DMS79 treated with DMSO at 0.1 percent for 48 hours (cell line): ENCODE measurements at regions not wholly inside any gene's neighbourhood (a gene's known extent, or its start where the extent isn't known, plus 50 kb on each side); places are given as distances from the start of the nearest gene placed in this dataset.

Experiments used
- DNase-seq: peaks from one replicate; lab custom pipeline; 2025; lab: John Stamatoyannopoulos, UW

DNA sequence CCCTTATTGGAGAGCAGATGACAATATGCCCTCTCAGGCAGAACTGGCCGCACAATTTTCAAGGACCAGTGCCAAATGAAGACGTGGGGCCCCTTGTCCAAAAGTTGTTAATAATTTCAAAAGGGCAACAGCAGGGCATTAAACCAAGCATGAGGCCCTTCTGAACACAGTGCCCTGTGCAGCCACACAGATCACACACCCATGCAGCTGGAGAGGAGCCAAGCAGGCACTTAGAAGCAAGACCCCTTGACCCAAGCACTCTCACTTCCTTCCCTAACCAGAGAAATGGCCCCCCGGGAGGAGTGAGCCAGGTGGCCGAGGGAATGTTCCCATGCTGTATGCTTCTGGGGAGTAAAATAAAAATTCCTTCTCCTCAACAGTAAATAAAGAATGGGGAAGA is 114.0 kb upstream of the TMPO start:
- peak; percentile 83 for DNase-seq

DNA sequence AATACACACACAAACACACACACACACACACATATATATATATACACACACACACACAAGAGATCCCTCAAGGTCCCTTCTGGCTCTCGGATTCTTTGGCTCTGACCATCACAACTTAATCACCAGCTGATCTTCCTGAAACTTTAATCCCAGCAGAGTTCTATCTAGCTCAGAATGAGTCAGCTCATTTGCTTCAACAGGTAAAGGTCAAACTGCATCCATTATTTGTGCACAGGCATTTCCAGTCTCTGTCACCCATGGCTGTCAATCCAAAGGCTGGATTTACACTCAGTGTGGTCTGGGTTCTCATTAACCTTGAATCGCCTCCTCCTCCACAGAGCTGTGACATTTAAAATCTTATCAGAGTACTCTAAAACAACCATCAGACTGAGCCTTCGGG is 113.3 kb upstream of the TMPO start:
- DNase-seq = no peak

DNA sequence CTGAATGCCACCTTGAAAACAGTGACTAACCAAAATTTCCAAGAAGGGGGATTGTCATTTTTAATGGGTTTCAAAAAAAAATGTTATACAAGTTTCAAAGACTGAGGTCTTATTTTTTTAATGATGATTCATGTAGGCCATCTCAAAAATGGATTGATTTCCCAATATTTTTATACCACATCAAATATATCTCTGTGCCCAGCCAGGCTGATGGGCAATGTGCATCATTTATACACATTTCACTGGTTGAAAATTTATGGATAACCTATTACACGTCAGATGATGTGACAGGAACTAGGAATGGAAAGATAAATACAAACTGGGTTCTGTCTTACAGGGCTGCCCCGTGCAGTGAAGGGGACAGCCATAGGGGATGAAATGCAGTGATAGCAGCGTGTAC is 112.7 kb upstream of the TMPO start:
- no peak for DNase-seq

DNA sequence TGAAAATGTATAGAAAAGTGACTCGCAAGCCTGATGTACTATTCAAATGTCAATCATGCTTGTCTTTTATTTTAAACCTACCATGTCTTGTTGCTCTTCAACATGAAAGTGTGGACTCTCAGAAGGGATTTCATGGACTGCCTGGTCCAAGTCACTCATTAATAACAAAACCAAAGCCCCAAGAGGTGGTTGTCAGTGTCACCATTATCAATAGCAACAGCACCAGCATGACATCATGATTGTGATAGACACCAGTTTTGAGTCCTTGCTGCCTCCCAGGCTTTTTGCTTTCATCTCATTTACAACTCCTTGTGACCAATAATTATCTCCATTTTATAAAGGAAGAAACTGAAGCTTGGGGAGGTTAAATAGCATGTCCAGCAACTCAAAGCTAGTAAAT is 112.0 kb upstream of the TMPO start:
- no peak for DNase-seq

DNA sequence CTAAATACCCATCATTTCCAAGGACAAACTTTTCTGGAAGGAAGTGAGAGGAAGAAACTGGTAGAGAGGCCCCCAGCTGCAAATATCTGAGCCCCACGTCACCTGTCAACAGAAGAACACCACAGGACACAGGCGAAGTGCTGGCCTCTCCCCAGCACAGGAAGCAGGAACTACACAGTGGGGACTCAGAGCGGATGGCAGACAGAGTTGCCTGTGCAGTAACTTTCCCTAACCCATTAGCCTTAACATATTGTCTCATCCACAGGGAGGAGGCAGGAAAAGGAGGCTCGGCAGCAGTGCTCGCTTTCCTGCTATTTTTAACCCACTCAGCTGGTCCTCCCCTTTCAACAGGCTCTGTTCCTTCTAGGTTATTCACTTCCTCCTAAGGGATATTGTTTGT is 111.5 kb upstream of the TMPO start:
- no peak for DNase-seq

DNA sequence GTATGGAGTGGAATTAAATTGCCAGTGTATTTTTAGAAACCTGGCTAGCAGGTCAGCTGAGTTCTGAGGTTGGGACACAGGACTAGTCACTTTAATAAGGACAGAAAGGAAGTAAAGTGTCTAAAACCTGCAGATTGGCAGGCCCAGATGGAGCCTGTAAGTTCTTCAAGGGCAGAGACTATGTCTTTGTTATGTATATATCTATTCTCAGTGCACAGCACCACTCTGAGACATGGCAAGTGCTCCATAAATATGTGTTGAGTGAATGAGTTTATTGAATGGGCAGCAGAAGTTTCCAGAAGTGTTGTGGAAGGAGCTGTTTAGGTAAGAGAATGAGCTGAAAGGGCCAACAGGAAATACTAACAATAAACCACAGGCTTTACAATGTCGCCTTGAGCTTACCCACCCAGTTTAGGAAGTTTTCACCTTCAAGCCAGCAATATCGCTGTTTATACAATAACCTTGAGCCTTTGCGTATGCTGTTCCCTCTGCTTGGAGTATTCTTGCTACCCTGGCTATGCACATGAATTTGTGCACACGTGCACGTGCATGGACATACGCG is 109.5 kb upstream of the TMPO start:
- no peak for DNase-seq

DNA sequence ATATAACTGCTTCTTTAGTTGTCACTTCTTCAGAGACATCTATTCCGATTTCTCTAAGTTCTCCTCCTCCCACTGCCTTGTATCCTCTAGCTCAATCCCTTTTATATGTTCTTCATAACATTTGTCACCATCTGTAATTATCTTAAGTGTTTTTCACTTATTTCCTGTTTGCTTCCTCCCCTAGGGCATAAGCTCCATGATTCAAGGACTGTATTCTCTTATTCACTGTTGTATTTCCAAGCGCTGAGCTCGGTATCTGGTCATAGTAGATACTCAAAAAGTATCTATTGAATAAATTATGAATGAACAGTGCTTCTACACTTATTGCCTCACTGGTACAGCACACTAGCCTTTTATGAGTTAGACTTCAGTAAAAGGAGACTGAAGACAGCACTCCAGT is 109.0 kb upstream of the TMPO start:
- no peak for DNase-seq

DNA sequence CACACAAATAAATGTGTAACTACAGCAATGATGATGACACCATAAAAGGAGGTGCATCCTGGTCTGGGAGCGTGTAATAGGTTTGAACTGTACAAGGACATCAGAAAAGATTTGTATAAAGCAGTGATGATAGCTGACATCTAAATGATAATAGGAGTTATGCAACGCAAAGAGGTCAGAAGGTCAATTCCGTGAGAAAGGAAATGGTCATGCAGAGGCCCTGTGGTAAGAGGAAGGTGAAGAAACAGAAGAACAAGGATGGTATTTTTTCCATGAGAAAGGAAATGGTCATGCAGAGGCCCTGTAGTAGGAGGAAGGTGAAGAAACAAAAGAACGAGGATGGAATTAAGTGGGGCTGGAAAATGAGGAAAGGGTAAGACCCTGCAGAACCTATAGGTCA is 106.7 kb upstream of the TMPO start:
- no peak for DNase-seq

DNA sequence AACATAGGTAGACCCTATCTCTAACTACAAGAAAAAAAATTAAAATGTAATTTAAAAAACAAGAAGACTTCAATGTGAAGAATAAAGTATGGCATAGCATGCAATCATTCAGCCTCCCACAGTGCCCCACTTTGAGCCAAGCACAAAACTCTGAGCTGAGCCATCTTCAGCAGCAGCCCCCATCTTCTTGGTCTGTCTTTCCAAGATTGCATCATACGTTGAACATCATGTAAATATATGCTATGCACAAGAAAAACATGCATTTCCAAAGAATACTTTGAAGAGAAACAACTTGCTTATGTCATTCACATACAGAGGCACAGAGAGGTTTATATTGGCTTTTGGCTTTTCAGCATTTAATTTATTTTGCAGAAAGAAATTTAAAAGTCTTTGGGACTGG is 105.8 kb upstream of the TMPO start:
- DNase-seq = no peak

DNA sequence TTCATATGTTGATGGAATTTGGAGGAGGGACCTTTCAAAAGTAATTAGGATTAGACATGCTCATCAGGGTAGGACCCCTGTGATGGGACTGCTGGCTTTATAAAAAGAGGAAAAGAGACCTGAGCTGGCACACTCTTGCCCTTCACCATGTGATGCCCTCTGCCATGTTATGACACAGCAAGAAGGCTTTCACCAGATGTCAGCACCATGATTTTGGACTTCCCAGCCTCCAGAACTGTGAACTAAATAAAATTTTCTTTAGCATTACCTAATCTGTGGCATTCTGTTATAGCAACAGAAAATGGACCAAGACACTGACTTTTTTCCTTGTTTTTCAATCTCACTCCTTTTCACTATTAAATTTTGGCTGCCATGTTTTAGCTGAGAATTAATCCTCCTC is 105.0 kb upstream of the TMPO start:
- no peak for DNase-seq

DNA sequence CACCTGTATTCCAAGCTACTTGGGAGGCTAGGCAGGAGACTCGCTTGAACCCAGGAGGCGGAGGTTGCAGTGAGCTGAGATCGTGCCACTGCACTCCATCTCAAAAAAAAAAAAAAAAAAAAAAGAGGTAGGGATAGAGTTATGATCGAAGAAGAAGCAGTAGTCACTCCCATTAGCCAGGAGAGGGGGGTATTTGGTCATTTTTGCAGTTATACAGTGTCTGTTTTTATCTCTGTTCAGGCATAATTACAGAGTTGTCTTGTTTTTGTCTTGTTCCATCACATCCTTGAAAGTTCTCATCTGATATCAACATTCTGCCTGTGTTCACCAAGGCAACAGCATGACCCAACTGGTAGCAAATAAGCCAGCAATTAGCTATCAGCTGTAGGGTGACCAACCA is 98.5 kb upstream of the TMPO start:
- DNase-seq = no peak

DNA sequence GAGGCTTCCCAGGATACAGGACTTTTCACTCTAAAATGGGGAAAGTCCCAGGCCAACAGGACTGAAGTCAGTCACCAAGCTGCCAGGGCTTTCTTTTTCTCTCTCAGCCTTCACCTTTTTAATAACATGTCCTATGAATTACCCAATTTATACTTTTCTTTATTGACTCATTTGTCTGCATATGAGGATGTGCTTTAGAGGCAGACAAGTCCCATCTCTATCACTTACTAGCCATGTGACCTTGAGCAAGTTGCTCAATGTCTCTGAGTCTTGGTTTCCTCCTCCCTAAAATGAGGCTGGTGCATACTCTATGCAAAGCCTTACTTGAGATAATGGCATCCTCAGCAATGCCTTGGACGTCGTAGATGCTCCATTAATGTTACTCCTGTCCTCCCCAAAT is 98.1 kb upstream of the TMPO start:
- DNase-seq = no peak

DNA sequence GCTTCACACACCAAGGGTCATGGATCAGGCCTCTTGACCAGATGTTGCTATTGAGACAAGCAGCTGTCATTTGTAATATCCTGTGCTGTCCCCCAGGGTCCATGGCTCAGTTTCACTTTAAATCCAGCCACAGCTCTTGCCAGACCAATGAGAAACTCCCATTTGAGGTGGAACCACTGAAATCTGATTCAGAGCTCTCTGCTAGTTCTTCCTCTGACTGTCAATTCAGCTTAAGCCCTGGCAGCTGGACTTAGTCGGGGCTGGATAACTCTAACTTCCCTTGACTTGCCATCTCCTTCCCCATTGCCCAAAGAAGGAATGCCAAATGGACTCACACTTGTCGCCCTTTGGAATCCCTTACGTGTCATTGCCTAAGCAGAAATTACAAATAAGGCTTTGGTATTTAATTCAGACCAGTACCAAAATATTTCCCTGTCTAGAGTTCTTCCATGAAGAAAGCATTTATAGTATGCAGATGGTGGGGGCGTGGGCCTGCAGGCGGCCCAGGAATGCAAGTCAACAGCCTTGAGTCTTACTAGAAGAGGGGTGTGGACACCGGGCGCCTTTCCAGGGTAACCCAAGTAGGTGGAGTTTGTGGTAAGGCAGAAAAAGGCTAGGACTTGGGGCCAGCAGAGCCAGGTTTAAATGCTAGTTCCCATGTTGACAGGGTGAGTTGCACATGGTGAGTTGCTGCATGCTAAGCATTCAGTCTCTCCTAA is 96.9 kb upstream of the TMPO start:
- DNase-seq = peak; percentile 15

DNA sequence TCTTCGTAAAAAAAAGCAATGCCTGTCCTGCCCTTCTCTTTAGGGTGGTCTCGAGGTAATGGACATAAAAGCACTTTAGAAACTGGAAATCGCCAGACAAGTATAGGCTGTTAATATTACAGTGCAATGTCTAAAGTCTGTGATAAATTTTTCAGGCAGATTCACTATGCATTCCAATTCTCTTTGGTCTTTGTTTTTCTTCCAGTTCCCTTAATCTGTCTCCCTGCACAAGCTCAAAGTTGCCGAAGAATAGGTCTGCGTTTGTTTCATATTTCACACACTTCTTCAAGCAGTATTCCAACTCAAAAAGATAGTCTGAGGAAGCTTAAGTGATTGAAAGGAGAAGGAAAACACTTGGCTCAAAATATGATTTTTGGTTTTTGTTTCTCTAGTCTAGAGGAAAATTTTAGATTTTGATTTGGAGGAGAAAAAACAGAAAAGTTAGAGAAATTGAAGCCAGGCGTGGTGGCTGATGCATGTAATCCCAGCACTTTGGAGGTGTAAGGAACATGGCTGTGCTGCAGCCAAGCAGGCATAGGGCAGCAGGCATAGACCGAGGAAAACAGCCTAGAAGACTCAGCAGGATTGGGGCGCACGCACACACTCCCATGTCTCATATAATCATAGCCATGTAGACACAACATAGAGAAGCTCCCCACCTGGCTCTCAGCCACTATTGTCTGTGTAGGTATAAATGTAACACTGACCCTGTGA is 96.2 kb upstream of the TMPO start:
- no peak for DNase-seq

DNA sequence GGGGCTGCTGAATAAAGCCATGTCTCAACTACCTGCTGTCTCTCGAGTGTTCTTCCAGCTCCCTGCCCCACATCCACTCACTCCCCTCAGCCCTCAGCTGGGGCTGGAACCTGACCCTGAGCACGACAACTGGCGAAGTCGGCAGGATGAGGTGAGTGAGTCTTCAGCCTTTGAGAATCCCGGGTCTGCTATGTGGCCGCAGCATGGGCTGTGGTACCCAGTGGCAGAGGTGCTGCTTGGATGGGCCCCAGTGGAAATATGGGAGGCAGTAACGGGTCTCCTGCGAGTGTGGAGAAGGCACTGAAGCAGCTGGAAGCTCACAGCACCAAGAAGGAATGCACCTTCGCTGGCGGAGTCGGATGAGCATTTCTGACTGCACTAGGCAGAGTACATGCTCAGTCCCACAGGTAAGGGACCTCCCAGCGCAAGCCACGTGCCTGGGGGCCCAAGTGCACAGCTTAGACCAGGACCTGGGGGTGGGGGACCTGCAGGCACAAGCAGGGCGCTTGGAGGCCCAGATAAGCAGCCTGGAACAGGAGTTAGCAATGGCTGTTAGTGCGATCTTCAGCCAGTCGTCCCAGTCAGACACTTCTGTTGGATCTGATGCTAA is 95.5 kb upstream of the TMPO start:
- no peak for DNase-seq

DNA sequence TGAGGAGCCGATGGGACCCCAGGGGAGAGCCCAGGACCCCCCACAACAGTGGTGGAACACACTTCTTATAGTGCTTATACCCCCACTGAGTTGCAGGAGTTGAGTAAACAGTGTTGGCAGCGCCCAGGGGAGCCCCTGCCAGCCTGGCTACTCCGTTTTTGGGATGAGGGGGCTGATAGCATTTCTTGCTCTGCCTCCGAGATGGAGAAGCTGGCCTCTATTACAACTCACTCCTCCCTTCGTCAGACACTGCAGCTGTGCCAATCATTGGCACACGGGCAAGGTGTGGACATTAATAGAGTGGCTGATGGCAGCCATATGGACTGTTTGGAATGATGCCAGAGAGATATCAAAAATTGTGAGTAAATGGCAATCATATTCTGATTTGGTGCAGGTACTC is 94.9 kb upstream of the TMPO start:
- no peak for DNase-seq

DNA sequence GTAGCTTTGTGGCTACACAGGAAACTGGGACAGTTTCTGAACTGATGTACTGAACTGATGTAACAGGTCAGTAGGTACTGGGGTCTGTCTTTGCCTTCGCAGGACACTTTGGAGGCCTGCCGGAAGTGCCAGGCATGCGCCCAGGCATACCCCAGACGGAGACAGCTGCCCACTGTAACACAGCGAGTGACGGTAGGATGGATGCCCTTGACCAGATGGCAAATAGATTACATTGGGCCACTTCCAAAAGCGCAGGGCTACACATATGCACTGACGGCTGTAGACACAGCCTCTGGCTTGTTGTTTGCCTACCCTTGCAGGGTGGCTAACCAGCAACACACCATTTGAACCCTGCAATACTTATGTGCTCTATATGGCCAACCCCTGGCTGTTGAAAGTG is 94.1 kb upstream of the TMPO start:
- DNase-seq = no peak

DNA sequence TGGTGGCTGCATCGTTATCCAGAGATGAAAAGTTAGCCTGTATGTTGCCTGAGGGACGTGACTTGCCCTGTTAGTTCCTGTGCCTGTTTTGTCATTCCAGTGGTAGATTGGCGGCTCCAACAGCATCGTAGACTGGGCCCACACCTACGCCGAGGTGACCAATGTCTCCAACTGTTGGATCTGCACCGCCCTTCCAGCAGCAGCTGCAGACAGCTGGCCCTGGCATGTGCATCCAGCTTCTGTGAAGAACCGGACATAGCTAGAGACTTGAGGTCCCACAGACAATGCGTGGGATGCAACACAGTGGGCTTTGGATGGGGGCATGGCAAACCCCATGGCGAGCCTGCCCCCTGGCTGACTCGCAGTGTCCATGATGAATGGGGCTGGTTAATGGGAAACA is 93.0 kb upstream of the TMPO start:
- DNase-seq = no peak

DNA sequence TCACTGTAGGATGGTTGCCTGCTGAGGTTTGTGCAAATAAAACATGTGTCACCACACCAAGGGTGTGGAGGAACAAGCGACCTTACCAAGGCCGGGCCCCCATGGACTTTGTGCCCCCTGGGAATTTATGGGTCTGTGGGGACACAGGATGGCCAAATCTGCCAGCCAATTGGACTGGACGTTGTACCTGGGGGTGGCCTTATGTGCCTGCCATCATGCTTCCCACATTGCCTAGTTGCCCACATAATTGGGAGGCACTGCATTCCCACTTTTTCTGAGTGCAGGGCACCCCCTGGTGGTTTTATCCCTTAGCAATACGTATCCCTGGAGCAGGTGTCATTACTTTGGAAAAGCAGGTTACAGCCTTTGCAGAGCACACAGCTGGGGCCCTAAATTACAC is 92.6 kb upstream of the TMPO start:
- DNase-seq = no peak

DNA sequence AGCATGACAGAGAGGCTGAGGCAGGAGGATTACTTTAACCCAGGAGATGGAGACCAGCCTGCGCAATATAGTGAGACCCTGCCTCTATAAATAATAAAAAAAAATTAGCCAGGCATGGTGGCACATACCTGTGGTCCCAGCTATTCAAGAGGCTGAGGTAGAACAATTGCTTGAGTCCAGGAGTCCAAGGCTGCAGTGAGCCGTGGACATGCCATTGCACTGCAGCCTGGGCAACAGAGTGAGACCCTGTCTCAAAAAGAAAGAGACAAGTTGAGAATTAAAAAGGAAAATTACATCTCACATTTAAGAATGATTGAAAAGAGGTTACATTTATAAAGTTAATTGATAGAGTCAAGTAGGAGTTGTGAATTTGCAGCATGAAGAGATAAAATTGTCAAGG is 91.4 kb upstream of the TMPO start:
- no peak for DNase-seq

DNA sequence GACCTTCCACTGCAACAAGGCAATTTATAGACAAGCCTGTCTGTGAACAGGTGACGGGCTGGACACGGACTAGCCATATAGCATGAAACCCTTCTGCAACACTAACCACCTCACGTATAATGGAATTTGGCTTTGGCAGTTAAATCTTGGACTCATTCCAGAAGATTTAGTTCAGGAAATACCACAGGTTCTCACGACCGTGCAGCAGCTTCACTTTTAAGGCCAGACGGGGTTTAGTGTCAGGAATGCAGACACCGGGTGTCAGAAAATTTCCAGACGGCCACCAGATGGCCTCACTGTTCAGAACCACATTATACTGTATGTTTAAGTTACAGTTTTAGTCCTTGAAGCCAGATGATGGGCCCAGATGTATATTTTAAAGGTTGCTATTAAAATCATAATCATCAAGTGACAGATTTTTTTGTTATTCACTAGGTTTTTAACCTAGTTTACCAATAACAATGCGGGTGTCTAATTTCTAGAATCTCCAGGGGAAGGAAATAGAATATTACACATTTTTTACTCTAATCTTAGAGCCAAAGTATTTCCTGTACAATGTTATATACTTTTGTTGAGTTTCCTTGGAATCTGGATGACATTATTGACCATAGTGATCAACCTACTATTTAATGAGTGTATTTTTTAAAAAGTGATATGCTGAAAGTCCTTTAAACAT is 90.5 kb upstream of the TMPO start:
- peak; percentile 72 for DNase-seq

DNA sequence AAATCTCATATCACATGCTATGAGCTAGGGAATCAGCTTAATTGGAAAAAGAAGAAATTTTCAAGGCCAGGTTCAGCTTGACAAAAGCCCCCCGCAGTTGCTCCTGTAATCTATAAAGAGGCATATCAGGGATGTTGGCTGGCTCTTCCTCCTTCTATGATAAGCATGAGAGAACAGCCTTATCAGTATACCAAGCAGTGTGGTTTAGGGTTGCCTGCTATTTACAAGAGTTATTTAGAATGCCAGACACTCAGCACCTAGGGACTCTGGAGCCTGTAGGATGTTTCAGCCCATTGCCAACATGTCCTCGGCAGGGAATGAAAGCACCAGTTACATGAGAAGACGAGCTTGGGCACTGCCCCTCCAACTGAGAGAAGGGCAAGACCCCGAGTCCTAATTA is 89.5 kb upstream of the TMPO start:
- no peak for DNase-seq

DNA sequence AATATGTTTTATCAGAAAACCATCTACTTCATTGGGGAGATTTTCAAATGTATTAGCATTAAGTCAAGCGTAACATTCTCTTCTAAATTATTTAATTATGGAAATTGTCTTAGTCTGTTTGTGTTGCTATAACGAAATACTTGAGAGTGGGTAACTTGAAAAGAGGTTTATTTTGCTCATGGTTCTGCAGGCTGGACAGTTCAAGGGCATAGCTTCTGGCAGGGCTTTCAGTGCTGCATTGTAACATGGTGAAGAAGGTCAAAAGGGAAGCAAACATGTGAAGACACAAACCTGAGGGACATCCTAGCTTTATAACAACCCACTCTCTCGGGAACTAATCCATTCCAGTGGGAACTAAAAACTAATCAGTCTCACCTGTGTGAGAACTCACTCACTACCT is 84.3 kb upstream of the TMPO start:
- DNase-seq = no peak
